Esophagus muscularis mucosa (tissue), 4 donors: ENCODE measurements at regions not wholly inside any gene's neighbourhood (a gene's known extent, or its start where the extent isn't known, plus 50 kb on each side); places are given as distances from the start of the nearest gene placed in this dataset.

Source experiments
- DNase-seq: peaks from one replicate; pipeline ENCODE4 v3.0.0-alpha.2; 2017; ENCODE audit errors: extremely low spot score
- H3K27ac ChIP-seq, 4 donors: fragments of 200-600 bp; sonication (generic); replicated peaks in 1 of 4; 1 replicate in 3 of 4; 2 replicates in 1 of 4; pipeline ENCODE4 v1.5.1; 2016 to 2019; ENCODE audit warnings: mild to moderate bottlenecking in 1 of 4
- H3K27me3 ChIP-seq, 4 donors: fragments of 200-600 bp; sonication (generic); one replicate each; pipeline versions ENCODE4 v1.5.1 to v1.6.0; 2016 to 2019
- H3K36me3 ChIP-seq, 4 donors: fragments of 200-600 bp; sonication (generic); one replicate each; pipeline ENCODE4 v1.5.1; 2016 to 2019
- H3K4me1 ChIP-seq, 4 donors: fragments of 200-600 bp; sonication (generic); one replicate each; pipeline ENCODE4 v1.5.1; 2016 to 2019
- H3K4me3 ChIP-seq, 4 donors: fragments of 200-600 bp; sonication (generic); 1 replicate in 2 of 4; 2 replicates in 2 of 4; pipeline ENCODE4 v1.5.1; 2016 to 2019; ENCODE audit warnings: mild to moderate bottlenecking in 4 of 4, moderate library complexity in 1 of 4
- H3K9me3 ChIP-seq, 4 donors: fragments of 200-600 bp; sonication (generic); 1 replicate in 3 of 4; 2 replicates in 1 of 4; pipeline ENCODE4 v1.5.1; 2016 to 2019
- CTCF ChIP-seq, 3 experiments: fragments of 200-600 bp in 2 of 3; fragments of 450-650 bp in 1 of 3; sonication (generic) in 2 of 3; IDR thresholded peaks; one replicate each; pipeline ENCODE4 v1.5.1; 2017 to 2019; ENCODE audit warnings: antibody characterized with exemption in 3 of 3, mild to moderate bottlenecking in 2 of 3, moderate library complexity in 1 of 3
- EP300 ChIP-seq: sonication (generic); formaldehyde crosslinking; IDR thresholded peaks from one replicate; pipeline ENCODE4 v1.6.1; 2017; ENCODE audit warnings: antibody characterized with exemption
- POLR2A ChIP-seq: fragments of 450-650 bp; IDR thresholded peaks from one replicate; pipeline ENCODE4 v1.6.1; 2017; ENCODE audit warnings: antibody characterized with exemption, moderate library complexity, mild to moderate bottlenecking, low read depth
- POLR2AphosphoS5 ChIP-seq, 2 donors: sonication (generic); formaldehyde crosslinking; IDR thresholded peaks; one replicate each; pipeline ENCODE4 v1.6.1; 2017; ENCODE audit warnings: antibody characterized with exemption in 2 of 2
- WGBS: methylation state at CpG from one replicate; pipeline ENCODE4 v1.1.5; 2018; 5-methylcytosine and 5-hydroxymethylcytosine counted together
- intact Hi-C: fragments of 100-400 bp; cut with DNase I; formaldehyde crosslinking; loops from one replicate; pipeline ENCODE4 v1.15.1; 2023

DNA sequence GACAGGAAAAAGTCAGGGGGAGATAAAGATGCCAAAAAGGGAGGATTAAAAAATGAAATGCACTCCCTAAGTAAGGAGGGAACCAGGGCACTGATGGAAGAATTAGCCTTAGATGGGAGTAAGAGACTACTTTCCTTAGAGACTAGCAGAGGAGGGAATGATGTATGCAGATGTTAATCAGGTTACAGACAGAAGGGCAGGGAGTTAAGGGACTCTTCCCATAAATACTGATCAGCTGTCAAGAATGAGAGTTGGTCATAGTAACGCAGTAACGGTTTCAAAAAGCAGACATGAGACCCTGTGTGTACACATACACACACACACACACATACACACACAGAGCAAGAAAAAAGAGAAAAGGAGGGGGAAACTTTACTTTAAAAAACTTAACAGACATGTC, 93.4 kb downstream of the PHLDA1 start:
- Histone ChIP-seq H3K27me3 (no peaks in the 10 kb centered on the region), H3K4me3 (no peak overlapping the region), H3K4me1 (peaks cover 0 to 12% (median 7%) of the 10 kb centered on the region in 4 donors), H3K9me3 (no peaks in the 10 kb centered on the region), H3K36me3 (no peaks in the 10 kb centered on the region), H3K27ac (no peak overlapping the region)
- 95% methylated on average over 2 of the region's 2 CpGs for WGBS
- DNase-seq: no peak
- intact Hi-C loops: no loop called here
- no peak for TF ChIP-seq POLR2AphosphoS5 (IDR thresholded peaks at IDR 0.05)
- TF ChIP-seq CTCF (IDR thresholded peaks at IDR 0.05): no peak
- TF ChIP-seq POLR2A: no peak
- no peak for TF ChIP-seq EP300

- Histone ChIP-seq H3K27me3 (no peaks in the 10 kb centered on the region), H3K36me3 (no peaks in the 10 kb centered on the region), H3K4me3 (no peak overlapping the region), H3K4me1 (peaks cover 0 to 12% (median 7%) of the 10 kb centered on the region in 4 donors), H3K9me3 (no peaks in the 10 kb centered on the region), H3K27ac (no peak overlapping the region)
- intact Hi-C loops: no loop called here
- WGBS: 76% methylated on average over 1 of the region's 1 CpG
- no peak for DNase-seq
- no peak for TF ChIP-seq POLR2AphosphoS5 (IDR thresholded peaks at IDR 0.05)
- TF ChIP-seq CTCF (IDR thresholded peaks at IDR 0.05): no peak
- TF ChIP-seq EP300: no peak
- TF ChIP-seq POLR2A: no peak
Observed at GRCh38 chr12:75937486-75937885, 94.1 kb downstream of the PHLDA1 start.

DNA sequence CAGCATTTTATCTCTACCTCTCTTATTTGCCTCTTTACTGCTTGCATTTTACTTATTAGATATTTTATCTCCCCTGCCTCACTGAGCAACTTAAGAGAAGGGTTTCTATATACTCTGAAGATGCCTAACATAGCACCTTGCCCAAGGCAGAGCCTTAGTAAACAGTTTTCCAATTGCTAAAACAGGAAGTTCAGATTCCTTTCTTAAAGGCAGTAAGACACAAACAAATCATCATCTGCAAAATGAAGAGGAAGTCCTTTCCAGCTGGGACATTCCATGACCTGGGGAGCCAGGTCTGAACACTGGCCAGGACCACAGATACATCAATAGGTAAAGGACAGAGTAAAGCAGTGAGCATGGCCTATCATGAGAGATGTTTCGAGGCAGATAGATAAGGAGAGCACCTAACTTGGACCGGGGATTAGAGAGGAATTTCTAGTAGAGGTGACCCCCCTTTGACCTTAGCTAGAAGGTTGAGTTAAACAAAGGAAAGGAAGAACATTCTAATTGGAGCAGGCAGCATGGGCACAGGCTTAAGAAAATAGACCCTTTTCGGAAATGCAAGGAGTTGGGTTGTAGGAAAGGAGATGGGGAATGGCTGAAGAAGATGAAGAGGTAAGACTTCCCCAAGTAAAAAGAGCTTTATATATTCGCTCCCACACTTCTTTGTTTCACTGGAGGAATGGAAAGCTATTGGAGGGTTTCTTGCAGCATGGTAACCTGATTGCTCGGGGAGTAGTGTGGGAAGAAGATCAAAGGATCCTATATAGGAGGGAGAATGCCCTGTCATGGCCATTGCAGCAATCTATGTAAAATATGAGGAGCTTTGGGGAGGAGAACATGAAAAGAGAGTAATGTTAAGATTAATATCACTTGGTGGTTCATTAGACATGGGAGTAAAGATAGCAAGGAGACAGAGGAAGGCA, 94.8 kb downstream of the PHLDA1 start:
- intact Hi-C loops: no loop called here
- Histone ChIP-seq H3K4me3 (no peak overlapping the region), H3K27me3 (no peaks in the 10 kb centered on the region), H3K4me1 (peaks cover 0 to 12% (median 7%) of the 10 kb centered on the region in 4 donors), H3K36me3 (no peaks in the 10 kb centered on the region), H3K9me3 (no peaks in the 10 kb centered on the region), H3K27ac (no peak overlapping the region)
- no peak for TF ChIP-seq POLR2A
- TF ChIP-seq CTCF (IDR thresholded peaks at IDR 0.05): no peak
- TF ChIP-seq EP300: no peak
- TF ChIP-seq POLR2AphosphoS5 (IDR thresholded peaks at IDR 0.05): no peak
- WGBS: 86% methylated on average over 5 of the region's 5 CpGs
- no peak for DNase-seq

- H3K27ac ChIP-seq: no peak overlapping the region
- 94% methylated on average over 3 of the region's 3 CpGs for WGBS
- H3K27me3 ChIP-seq: no peaks in the 10 kb centered on the region
- peaks cover 0 to 12% (median 7%) of the 10 kb centered on the region in 4 donors for H3K4me1 ChIP-seq
- no peaks in the 10 kb centered on the region for H3K9me3 ChIP-seq
- no peak overlapping the region for H3K4me3 ChIP-seq
- TF ChIP-seq POLR2A: no peak
- no peak for TF ChIP-seq EP300
- no peak for TF ChIP-seq POLR2AphosphoS5 (IDR thresholded peaks at IDR 0.05)
- no peak for TF ChIP-seq CTCF (IDR thresholded peaks at IDR 0.05)
- intact Hi-C loops: no loop called here
- H3K36me3 ChIP-seq: no peaks in the 10 kb centered on the region
- DNase-seq: peak; percentile 42
Observed at GRCh38 chr12:75935539-75936242, 95.9 kb downstream of the PHLDA1 start.
